ENCODE measurements at regions not wholly inside any gene's neighbourhood (a gene's known extent, or its start where the extent isn't known, plus 50 kb on each side); places are given as distances from the start of the nearest gene placed in this dataset.
"Not testable (repeated sequence)": the region's sequence is repeated elsewhere in the genome, so short reads cannot be mapped to it uniquely, and the experiment has no call there.

DNA sequence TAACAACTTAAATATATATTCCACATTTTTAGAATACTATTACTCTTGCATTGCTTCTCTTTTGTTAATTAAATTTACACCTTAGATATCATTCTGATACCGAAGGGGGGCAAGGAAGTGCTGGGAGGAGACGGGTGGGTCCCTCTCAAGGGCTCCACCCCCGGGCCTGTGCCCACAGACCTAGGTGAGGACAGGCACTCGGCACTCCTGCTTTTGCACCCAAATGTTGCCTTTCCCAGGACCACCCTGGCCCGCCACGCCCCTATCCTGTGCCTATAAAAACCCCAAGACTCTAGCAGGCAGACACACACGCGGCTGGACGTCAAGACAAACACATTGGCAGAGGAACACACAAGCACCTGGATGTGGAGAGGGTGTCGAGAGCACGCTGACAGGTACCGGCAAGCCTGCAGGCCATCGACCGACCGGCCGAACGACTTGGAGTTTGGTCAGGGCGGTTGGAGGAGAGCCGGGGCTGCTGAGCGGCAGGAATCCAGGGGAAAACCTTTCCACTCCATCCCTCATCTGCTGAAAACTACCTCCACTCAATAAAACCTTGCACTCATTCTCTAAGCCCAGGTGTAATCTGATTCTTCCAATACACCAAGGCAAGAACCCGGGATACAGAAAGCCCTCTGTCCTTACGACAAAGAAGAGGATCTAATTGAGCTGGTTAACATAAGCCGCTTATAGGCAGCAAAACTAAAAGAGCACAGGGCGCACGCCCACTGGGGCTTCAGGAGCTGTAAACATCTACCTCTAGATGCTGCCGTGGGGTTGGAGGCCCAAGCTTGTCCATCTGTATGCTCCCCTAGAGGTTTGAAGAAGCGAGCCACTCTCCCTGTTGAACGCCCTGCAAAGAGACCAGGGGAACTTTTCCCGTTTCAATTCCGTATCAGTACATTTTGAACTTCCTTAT lies 197.4 kb upstream of the PRSS16 start:
- no peaks in the 10 kb centered on the region for H3K9me3 Mint-ChIP-seq
- WGBS (ENCODE audit: extremely low coverage, insufficient read length, low lambda C conversion rate): no CpG with 5 or more reads among the region's 30 CpGs
- H3K56ac ChIP-seq (ENCODE audit: insufficient read length, low read depth, low read length): no peak overlapping the region
- no peaks in the 10 kb centered on the region for H3K9me3 ChIP-seq (ENCODE audit: control insufficient read depth, low read depth, low read length)
- no peak overlapping the region for H2AK5ac ChIP-seq (ENCODE audit: insufficient read length, low read length)
- H3K4ac ChIP-seq (ENCODE audit: low read depth, low read length): no peak overlapping the region
- no peaks in the 10 kb centered on the region for H3K79me2 ChIP-seq (ENCODE audit: insufficient read depth, low read length)
- H2BK20ac ChIP-seq (ENCODE audit: low read depth, low read length, poor library complexity, severe bottlenecking): no peak overlapping the region
- no peak overlapping the region for H3K4me2 ChIP-seq (ENCODE audit: insufficient read depth, insufficient read length, low read length)
- no peak overlapping the region for H3T11ph ChIP-seq (ENCODE audit: low read length)
- no peak overlapping the region for H3K4me3 Mint-ChIP-seq
- no peak overlapping the region for H2AFZ ChIP-seq (ENCODE audit: low read length)
- no peak overlapping the region for H3K9ac ChIP-seq (ENCODE audit: extremely low read depth, insufficient read length, low read length)
- no peak overlapping the region; the same call in 1 of the 2 replicates for H2BK15ac ChIP-seq (ENCODE audit: low read depth, low read length)
- H3K14ac ChIP-seq (ENCODE audit: insufficient read depth, low read length): no peak overlapping the region
- H3K4me1 Mint-ChIP-seq: peaks cover 6 to 12% of the 10 kb centered on the region in 2 experiments
- H3K27me3 Mint-ChIP-seq (ENCODE audit: low read depth): no peaks in the 10 kb centered on the region
- no peak overlapping the region for H4K91ac ChIP-seq (ENCODE audit: insufficient read length, low read depth, low read length)
- peak overlapping the region in 2 of 3 experiments; percentile 38 to 77; a peak in 1 of 7 replicates for H3K27ac Mint-ChIP-seq
- H4K8ac ChIP-seq (replicated peaks; ENCODE audit: insufficient read length, low read depth, low read length): no peak overlapping the region
- H4K20me1 ChIP-seq (ENCODE audit: control insufficient read depth, insufficient read depth, insufficient read length): no peaks in the 10 kb centered on the region
- no peak overlapping the region for H3K23ac ChIP-seq (ENCODE audit: insufficient read length, low read depth, low read length)
- no peak overlapping the region for H2BK120ac ChIP-seq (ENCODE audit: low read depth, low read length, poor library complexity, severe bottlenecking)
- H3K4me1 ChIP-seq (ENCODE audit: insufficient read depth, low read length): no peaks in the 10 kb centered on the region
- no peak overlapping the region for H4K5ac ChIP-seq (ENCODE audit: insufficient read length, low read depth, low read length)
- H3K27me3 ChIP-seq (ENCODE audit: insufficient read depth, low read length): no peaks in the 10 kb centered on the region
- no peak overlapping the region for H2BK5ac ChIP-seq (ENCODE audit: insufficient read length, low read length)
- H2BK12ac ChIP-seq (ENCODE audit: insufficient read length, low read depth, low read length): no peak overlapping the region
- H3K79me1 ChIP-seq (ENCODE audit: insufficient read depth, low read depth, low read length, poor library complexity, severe bottlenecking): no peaks in the 10 kb centered on the region
- peak; percentile 30 for DNase-seq
- H3K23me2 ChIP-seq (ENCODE audit: insufficient read length, low read depth, low read length, poor library complexity, severe bottlenecking): no peaks in the 10 kb centered on the region
- peaks cover 0 to 2% (median 2%) of the 10 kb centered on the region in 3 experiments; a peak in 2 of 7 replicates for H3K36me3 Mint-ChIP-seq (ENCODE audit: insufficient read depth in 1 of 3, low read depth in 3 of 3)
- TF ChIP-seq, protein P1, sequence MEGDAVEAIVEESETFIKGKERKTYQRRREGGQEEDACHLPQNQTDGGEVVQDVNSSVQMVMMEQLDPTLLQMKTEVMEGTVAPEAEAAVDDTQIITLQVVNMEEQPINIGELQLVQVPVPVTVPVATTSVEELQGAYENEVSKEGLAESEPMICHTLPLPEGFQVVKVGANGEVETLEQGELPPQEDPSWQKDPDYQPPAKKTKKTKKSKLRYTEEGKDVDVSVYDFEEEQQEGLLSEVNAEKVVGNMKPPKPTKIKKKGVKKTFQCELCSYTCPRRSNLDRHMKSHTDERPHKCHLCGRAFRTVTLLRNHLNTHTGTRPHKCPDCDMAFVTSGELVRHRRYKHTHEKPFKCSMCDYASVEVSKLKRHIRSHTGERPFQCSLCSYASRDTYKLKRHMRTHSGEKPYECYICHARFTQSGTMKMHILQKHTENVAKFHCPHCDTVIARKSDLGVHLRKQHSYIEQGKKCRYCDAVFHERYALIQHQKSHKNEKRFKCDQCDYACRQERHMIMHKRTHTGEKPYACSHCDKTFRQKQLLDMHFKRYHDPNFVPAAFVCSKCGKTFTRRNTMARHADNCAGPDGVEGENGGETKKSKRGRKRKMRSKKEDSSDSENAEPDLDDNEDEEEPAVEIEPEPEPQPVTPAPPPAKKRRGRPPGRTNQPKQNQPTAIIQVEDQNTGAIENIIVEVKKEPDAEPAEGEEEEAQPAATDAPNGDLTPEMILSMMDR (conservative IDR thresholded peaks at IDR 0.05): 0 out of 3 replicates have a peak, but pooled peaks have one; percentile 21
- H3K27ac ChIP-seq (ENCODE audit: insufficient read length, low read depth, low read length): no peak overlapping the region
- H3K18ac ChIP-seq (ENCODE audit: insufficient read length, low read depth, low read length): no peak overlapping the region

DNA sequence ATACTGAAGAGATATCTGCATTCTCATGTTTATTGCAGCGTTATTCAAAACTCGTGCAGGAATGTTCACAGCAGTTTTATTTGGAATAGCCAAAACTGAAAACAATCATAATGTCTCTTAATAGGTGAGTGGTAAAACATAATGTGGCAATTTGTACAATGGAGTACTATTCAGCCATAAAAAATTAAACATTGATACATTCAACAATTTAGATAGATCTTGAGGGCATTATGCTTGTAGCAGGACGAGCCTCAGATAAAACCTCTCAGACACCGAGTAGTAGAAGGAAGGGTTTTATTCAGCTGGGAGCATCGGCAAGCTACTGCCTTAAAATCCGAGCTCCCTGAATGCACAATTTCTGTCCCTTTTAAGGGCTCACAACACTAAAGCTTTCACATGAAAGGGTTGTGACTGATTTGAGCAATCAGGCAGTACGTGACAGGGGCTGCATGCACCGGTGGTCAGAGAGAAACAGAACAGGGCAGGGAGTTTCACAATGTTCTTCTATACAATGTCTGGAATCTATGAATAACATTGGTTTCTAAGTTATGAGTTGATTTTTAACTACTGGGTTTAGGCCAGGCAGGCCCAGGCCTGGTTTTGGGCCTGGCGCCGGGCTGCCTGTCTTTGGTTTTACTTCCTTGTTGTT lies 195.3 kb upstream of the PRSS16 start:
- H4K91ac ChIP-seq (ENCODE audit: insufficient read length, low read depth, low read length); H3K79me1 ChIP-seq (ENCODE audit: insufficient read depth, low read depth, low read length, poor library complexity, severe bottlenecking); H4K8ac ChIP-seq (replicated peaks; ENCODE audit: insufficient read length, low read depth, low read length); H4K5ac ChIP-seq (ENCODE audit: insufficient read length, low read depth, low read length); H3K27ac Mint-ChIP-seq; H3K9me3 ChIP-seq (ENCODE audit: control insufficient read depth, low read depth, low read length); H4K20me1 ChIP-seq (ENCODE audit: control insufficient read depth, insufficient read depth, insufficient read length); H3K27me3 ChIP-seq (ENCODE audit: insufficient read depth, low read length); H3K56ac ChIP-seq (ENCODE audit: insufficient read length, low read depth, low read length); H3K4me1 ChIP-seq (ENCODE audit: insufficient read depth, low read length); H2AK5ac ChIP-seq (ENCODE audit: insufficient read length, low read length); H2BK5ac ChIP-seq (ENCODE audit: insufficient read length, low read length); H2BK20ac ChIP-seq (ENCODE audit: low read depth, low read length, poor library complexity, severe bottlenecking); H3K36me3 Mint-ChIP-seq (ENCODE audit: insufficient read depth in 1 of 3, low read depth in 3 of 3); H3T11ph ChIP-seq (ENCODE audit: low read length); H3K4ac ChIP-seq (ENCODE audit: low read depth, low read length); H3K27me3 Mint-ChIP-seq (ENCODE audit: low read depth); H3K27ac ChIP-seq (ENCODE audit: insufficient read length, low read depth, low read length); H3K18ac ChIP-seq (ENCODE audit: insufficient read length, low read depth, low read length); H3K23me2 ChIP-seq (ENCODE audit: insufficient read length, low read depth, low read length, poor library complexity, severe bottlenecking); DNase-seq; H2BK12ac ChIP-seq (ENCODE audit: insufficient read length, low read depth, low read length); H3K4me3 Mint-ChIP-seq; H2BK15ac ChIP-seq (ENCODE audit: low read depth, low read length); H3K23ac ChIP-seq (ENCODE audit: insufficient read length, low read depth, low read length); H2BK120ac ChIP-seq (ENCODE audit: low read depth, low read length, poor library complexity, severe bottlenecking); H3K4me2 ChIP-seq (ENCODE audit: insufficient read depth, insufficient read length, low read length); H2AFZ ChIP-seq (ENCODE audit: low read length); H3K9ac ChIP-seq (ENCODE audit: extremely low read depth, insufficient read length, low read length); H3K14ac ChIP-seq (ENCODE audit: insufficient read depth, low read length); H3K9me3 Mint-ChIP-seq; H3K79me2 ChIP-seq (ENCODE audit: insufficient read depth, low read length): not testable (repeated sequence)
- WGBS (ENCODE audit: extremely low coverage, insufficient read length, low lambda C conversion rate): no CpG with 5 or more reads among the region's 10 CpGs
- peaks cover 6 to 12% of the 10 kb centered on the region in 2 experiments for H3K4me1 Mint-ChIP-seq
